ENCODE measurements at regions not wholly inside any gene's neighbourhood (a gene's known extent, or its start where the extent isn't known, plus 50 kb on each side); places are given as distances from the start of the nearest gene placed in this dataset.

GRCh38 chr15:89397653-89398023 lies 63.0 kb upstream of the POLG start:
- no peak overlapping the region for H3K9ac ChIP-seq (ENCODE audit: low read depth, low read length)
- H3K9me3 ChIP-seq (replicated peaks; ENCODE audit: low read length), result no peaks in the 10 kb centered on the region
- peaks cover 95% of the 10 kb centered on the region for H3K27me3 ChIP-seq (ENCODE audit: control insufficient read depth, insufficient read depth, low read length)
- peaks cover 8% of the 10 kb centered on the region for H3K4me1 ChIP-seq (ENCODE audit: control insufficient read depth, insufficient read depth, low read length)
- H3K36me3 ChIP-seq (ENCODE audit: insufficient read depth, low read length), result no peaks in the 10 kb centered on the region
- H3K4me3 ChIP-seq (ENCODE audit: low read length), result no peak overlapping the region
- no peak overlapping the region for H3K4me2 ChIP-seq (ENCODE audit: low read length)

DNA sequence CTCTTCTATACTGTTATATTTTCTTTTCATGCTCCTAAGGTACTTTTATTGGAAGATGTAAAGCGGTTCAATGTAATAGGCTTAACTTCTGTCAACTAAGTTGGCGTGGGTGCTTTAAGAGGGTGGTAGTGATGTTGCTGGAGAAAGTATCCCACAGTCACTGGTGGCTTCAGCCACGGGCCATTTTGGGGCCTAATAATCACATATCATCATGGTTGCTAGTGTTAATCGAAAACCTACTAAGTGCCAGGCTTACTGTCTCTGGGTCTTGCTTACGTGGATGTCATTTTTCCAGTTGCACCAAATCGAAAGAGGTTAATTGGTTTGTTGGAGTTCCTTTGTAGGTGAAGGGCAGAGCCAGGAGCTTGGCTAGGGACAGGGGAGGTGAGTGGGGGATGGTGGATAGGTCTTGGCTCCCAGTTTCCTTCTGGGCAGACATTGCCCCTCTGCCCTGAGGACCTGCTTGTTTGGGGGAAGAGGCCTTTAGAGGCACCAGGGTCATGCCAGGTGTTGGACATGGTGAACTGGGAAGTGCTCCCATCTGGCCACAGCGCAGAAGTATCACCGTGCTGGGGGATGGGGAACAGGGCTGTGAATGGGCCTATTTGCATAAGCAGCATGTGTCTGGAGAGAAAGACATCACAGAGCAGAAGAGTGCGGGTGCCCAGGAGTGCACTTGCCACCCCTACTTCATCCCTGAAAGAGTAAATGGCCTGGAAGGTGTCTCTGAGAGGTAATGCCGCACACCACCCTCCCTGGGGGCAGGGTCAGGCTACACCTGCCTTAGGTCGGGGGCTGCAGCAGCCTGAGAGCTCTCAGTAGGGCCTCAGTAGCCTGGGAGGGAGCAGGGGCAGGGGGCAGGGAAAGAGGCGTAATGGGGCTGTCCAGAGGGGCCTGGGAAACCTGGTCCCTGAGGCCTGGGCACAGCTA lies 62.4 kb upstream of the POLG start:
- H3K4me1 ChIP-seq (ENCODE audit: control insufficient read depth, insufficient read depth, low read length), result peaks cover 8% of the 10 kb centered on the region
- H3K4me2 ChIP-seq (ENCODE audit: low read length), result no peak overlapping the region
- no peaks in the 10 kb centered on the region for H3K9me3 ChIP-seq (replicated peaks; ENCODE audit: low read length)
- H3K4me3 ChIP-seq (ENCODE audit: low read length), result no peak overlapping the region
- H3K27me3 ChIP-seq (ENCODE audit: control insufficient read depth, insufficient read depth, low read length), result peaks cover 95% of the 10 kb centered on the region
- no peaks in the 10 kb centered on the region for H3K36me3 ChIP-seq (ENCODE audit: insufficient read depth, low read length)
- no peak overlapping the region for H3K9ac ChIP-seq (ENCODE audit: low read depth, low read length)

DNA sequence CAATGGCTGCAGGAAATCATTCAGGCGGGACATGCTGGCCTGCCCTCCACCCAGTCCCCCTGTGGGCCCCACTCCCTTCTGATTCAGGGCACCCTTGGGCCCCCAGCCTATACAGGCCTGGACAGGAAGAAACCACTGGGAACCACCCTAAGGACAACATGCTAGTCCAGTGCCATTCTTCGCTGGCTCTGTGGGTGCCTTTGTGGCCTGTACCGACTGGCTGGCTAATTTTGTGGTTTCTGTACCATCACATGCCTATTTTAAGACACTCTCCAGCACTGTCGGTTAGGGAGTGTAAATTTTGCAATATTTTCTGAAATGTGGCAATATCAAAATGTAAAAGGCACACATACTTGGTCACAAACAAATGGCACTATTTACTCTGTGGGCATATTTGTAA lies 61.4 kb upstream of the POLG start:
- H3K9me3 ChIP-seq (replicated peaks; ENCODE audit: low read length), result no peaks in the 10 kb centered on the region
- H3K4me3 ChIP-seq (ENCODE audit: low read length), result no peak overlapping the region
- no peak overlapping the region for H3K9ac ChIP-seq (ENCODE audit: low read depth, low read length)
- no peak overlapping the region for H3K4me2 ChIP-seq (ENCODE audit: low read length)
- H3K27me3 ChIP-seq (ENCODE audit: control insufficient read depth, insufficient read depth, low read length), result peaks cover 95% of the 10 kb centered on the region
- peaks cover 8% of the 10 kb centered on the region for H3K4me1 ChIP-seq (ENCODE audit: control insufficient read depth, insufficient read depth, low read length)
- no peaks in the 10 kb centered on the region for H3K36me3 ChIP-seq (ENCODE audit: insufficient read depth, low read length)

DNA sequence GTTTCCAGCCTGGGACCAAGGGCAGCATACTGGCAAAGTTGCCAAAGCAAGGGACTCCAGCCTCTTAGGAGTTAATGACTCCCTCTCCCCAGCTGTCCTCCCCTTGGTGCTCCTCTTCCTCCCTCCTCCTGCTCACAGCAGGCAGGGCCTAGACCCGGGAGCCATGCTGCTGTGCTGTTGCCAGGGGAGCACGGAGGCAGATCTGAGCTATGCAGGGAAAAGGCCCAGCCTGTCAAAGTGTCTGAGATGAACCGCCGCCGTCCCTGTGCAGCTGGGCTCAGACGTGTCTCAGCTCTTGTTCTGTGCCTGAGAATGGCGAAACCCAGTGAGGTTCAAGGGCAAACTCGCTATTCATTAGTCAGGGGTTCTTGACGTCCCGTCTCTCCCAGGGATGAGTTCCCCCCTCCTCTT lies 60.8 kb upstream of the POLG start:
- Histone ChIP-seq H3K4me3 (ENCODE audit: low read length) (no peak overlapping the region), H3K9me3 (replicated peaks; ENCODE audit: low read length) (no peaks in the 10 kb centered on the region), H3K27me3 (ENCODE audit: control insufficient read depth, insufficient read depth, low read length) (peaks cover 94% of the 10 kb centered on the region), H3K36me3 (ENCODE audit: insufficient read depth, low read length) (no peaks in the 10 kb centered on the region), H3K4me1 (ENCODE audit: control insufficient read depth, insufficient read depth, low read length) (peaks cover 8% of the 10 kb centered on the region), H3K4me2 (ENCODE audit: low read length) (no peak overlapping the region), H3K9ac (ENCODE audit: low read depth, low read length) (no peak overlapping the region)

DNA sequence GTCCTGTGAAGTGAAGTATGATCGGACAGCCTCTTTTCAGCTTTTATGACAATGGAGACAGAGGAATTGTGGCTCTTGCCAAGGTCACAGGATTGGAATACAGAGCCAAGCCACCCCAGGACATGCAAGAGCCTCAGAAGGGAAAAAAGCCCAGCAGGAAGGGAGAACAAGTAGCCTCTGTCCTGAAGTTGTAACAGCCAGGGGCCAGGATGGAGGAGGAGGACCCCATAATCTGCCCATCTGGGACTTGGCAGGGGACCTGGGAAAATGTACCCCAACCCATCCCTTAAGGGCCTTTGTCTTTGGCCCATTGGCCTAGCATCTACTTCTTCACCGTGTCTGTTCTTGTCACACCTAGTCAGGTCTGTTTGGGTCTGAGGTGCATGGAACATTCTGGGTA lies 60.4 kb upstream of the POLG start:
- H3K4me3 ChIP-seq (ENCODE audit: low read length), result no peak overlapping the region
- H3K4me1 ChIP-seq (ENCODE audit: control insufficient read depth, insufficient read depth, low read length), result peaks cover 8% of the 10 kb centered on the region
- H3K4me2 ChIP-seq (ENCODE audit: low read length), result no peak overlapping the region
- no peaks in the 10 kb centered on the region for H3K9me3 ChIP-seq (replicated peaks; ENCODE audit: low read length)
- no peaks in the 10 kb centered on the region for H3K36me3 ChIP-seq (ENCODE audit: insufficient read depth, low read length)
- peaks cover 94% of the 10 kb centered on the region for H3K27me3 ChIP-seq (ENCODE audit: control insufficient read depth, insufficient read depth, low read length)
- H3K9ac ChIP-seq (ENCODE audit: low read depth, low read length), result no peak overlapping the region

GRCh38 chr15:89393056-89393455 lies 58.4 kb upstream of the POLG start:
- H3K4me2 ChIP-seq (ENCODE audit: low read length), result no peak overlapping the region
- peaks cover 93% of the 10 kb centered on the region for H3K27me3 ChIP-seq (ENCODE audit: control insufficient read depth, insufficient read depth, low read length)
- H3K36me3 ChIP-seq (ENCODE audit: insufficient read depth, low read length), result no peaks in the 10 kb centered on the region
- H3K9ac ChIP-seq (ENCODE audit: low read depth, low read length), result no peak overlapping the region
- no peaks in the 10 kb centered on the region for H3K4me1 ChIP-seq (ENCODE audit: control insufficient read depth, insufficient read depth, low read length)
- no peaks in the 10 kb centered on the region for H3K9me3 ChIP-seq (replicated peaks; ENCODE audit: low read length)
- no peak overlapping the region for H3K4me3 ChIP-seq (ENCODE audit: low read length)

GRCh38 chr15:89391685-89392257 lies 57.1 kb upstream of the POLG start:
- Histone ChIP-seq H3K27me3 (ENCODE audit: control insufficient read depth, insufficient read depth, low read length) (peaks cover 93% of the 10 kb centered on the region), H3K4me2 (ENCODE audit: low read length) (no peak overlapping the region), H3K9me3 (replicated peaks; ENCODE audit: low read length) (no peaks in the 10 kb centered on the region), H3K4me1 (ENCODE audit: control insufficient read depth, insufficient read depth, low read length) (no peaks in the 10 kb centered on the region), H3K36me3 (ENCODE audit: insufficient read depth, low read length) (no peaks in the 10 kb centered on the region), H3K9ac (ENCODE audit: low read depth, low read length) (no peak overlapping the region), H3K4me3 (ENCODE audit: low read length) (no peak overlapping the region)

DNA sequence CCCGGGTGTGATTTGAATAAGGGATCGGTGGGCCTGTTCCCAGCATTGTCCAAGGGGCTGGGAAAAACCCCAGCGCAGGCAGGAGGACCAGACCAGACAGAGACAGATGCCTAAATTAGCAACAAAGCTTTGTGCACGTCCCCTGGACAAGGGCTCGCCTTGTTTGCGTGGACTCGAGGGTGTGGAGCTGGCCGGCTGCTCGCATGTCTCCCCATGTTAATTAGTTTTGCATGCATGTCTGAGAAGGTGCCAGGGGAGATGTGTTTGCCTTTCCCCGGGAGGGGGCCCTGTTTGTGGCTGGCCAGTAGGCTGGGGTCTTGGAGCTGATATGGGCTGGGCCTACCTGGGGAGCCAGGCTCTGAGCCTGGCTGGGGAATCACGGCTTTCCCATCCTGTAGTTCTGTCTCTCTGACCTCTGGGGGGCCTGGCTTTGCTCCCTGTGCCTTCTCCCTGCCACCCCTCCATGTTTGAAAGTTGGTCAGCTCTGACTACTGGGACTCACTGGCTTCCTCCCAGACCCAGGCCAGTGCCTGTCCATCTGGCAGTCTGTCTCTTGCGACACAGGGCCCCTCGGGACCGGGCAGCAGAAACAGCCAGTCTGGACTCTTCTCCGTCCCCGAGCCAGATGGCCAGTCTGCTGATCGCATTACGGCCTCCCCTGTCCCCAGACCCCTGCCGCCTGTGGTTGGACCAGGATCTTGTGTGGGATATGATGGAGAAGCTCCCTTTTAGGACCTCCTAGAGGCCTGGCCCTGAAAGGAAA lies 55.4 kb upstream of the POLG start:
- Histone ChIP-seq H3K27me3 (ENCODE audit: control insufficient read depth, insufficient read depth, low read length) (peaks cover 91% of the 10 kb centered on the region), H3K4me3 (ENCODE audit: low read length) (no peak overlapping the region), H3K4me2 (ENCODE audit: low read length) (no peak overlapping the region), H3K9me3 (replicated peaks; ENCODE audit: low read length) (no peaks in the 10 kb centered on the region), H3K4me1 (ENCODE audit: control insufficient read depth, insufficient read depth, low read length) (no peaks in the 10 kb centered on the region), H3K9ac (ENCODE audit: low read depth, low read length) (no peak overlapping the region), H3K36me3 (ENCODE audit: insufficient read depth, low read length) (no peaks in the 10 kb centered on the region)

DNA sequence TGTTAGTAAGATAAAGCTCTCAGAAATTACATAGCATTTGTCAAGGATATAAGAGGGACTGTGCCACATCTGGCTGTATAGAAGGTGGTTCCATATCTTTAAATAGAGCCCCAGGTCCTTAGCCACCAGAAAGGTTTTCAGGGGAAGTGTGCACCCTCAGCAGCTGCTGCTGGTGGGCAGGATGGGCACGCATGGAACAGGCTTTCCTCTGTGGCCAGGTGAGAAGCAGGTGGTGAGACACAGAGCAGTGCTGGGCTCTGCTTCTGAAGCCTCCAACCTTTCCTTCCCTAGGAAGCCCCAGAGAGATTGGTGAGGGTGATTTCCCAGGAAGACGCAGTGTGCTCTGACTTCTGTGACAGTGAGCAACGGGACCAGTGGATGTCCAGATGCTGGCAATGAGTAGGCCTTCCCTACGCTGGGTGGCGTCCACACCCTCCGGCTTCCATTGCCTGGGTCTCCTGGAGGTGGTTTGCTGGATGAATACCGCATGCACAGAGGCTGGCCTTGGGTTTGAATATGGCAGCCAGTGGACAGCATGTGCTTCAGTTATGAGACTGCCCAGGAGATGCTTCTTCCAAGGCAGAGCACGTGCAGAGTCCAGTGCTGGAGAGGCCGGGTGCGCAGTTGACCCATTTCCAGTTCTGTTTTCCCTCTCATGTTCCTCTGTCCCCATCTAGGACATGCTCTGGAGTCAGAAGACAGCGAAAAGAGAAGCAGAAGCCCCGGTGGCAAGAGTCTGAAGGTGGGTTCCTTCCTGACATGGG lies 52.7 kb upstream of the POLG start:
- H3K27me3 ChIP-seq (ENCODE audit: control insufficient read depth, insufficient read depth, low read length), result peaks cover 90% of the 10 kb centered on the region
- H3K36me3 ChIP-seq (ENCODE audit: insufficient read depth, low read length), result no peaks in the 10 kb centered on the region
- H3K4me1 ChIP-seq (ENCODE audit: control insufficient read depth, insufficient read depth, low read length), result no peaks in the 10 kb centered on the region
- no peak overlapping the region for H3K4me3 ChIP-seq (ENCODE audit: low read length)
- no peak overlapping the region for H3K9ac ChIP-seq (ENCODE audit: low read depth, low read length)
- no peaks in the 10 kb centered on the region for H3K9me3 ChIP-seq (replicated peaks; ENCODE audit: low read length)
- no peak overlapping the region for H3K4me2 ChIP-seq (ENCODE audit: low read length)

DNA sequence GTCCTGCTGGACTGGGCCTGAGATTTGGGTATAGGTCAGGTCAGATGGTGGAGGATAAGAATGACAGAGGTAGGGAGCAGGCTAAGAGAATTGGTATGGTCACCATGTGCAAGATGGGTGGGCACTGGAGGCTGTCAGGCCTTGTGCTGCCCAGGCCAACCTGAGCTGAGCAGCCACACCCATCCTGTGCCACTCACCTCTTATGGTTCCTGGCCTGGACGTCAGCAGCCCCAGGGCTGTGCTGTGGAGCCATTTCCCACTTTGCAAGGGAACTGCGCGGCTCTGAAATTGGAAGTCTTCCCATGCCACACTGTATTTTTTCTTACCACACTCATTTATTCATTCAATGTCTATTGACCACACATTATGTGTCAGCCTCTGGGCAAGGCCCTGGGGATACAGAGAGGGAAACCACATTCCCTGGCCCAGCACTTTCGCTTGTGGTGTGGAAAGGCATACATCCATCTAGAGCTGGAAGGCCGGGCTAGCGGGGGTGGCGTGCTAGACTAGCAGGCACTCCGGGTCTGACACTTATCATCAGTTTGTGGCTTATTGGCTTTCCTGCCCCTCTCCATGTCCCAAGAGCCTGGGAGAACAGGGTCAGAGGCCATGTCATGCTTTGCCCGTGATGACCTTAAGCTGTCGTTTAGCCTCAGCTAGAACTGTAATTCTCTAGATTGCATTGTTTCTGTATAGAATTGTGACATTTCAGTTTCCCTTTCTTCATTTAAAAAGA lies 51.1 kb upstream of the POLG start:
- no peak overlapping the region for H3K4me3 ChIP-seq (ENCODE audit: low read length)
- no peaks in the 10 kb centered on the region for H3K36me3 ChIP-seq (ENCODE audit: insufficient read depth, low read length)
- H3K4me1 ChIP-seq (ENCODE audit: control insufficient read depth, insufficient read depth, low read length), result no peaks in the 10 kb centered on the region
- H3K9ac ChIP-seq (ENCODE audit: low read depth, low read length), result no peak overlapping the region
- H3K9me3 ChIP-seq (replicated peaks; ENCODE audit: low read length), result no peaks in the 10 kb centered on the region
- no peak overlapping the region for H3K4me2 ChIP-seq (ENCODE audit: low read length)
- peaks cover 91% of the 10 kb centered on the region for H3K27me3 ChIP-seq (ENCODE audit: control insufficient read depth, insufficient read depth, low read length)
